ENCODE measurements at regions not wholly inside any gene's neighbourhood (a gene's known extent, or its start where the extent isn't known, plus 50 kb on each side); places are given as distances from the start of the nearest gene placed in this dataset.

DNA sequence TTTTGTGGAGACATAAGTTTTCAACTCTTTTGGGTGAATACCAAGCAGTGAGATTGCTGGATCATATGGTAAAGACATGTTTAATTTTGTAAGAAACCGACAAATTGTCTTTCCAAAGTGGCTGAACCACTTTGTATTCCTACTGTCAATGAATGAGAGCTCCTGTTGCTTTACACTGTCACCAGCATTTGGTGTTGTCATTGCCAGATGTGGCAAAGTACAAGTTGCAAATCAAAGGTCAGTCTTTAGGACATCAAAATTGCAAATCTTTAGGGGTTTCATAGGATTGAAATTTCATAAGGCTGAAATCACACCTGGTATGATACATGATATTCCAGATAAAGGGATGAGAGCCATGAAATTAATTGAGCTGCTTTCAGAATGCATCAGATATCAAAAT lies 67.7 kb upstream of the ELOVL6 start:
- TF ChIP-seq RAD21 (IDR thresholded peaks at IDR 0.05; ENCODE audit: low read depth) (no peak), TCF12 (IDR thresholded peaks at IDR 0.05; ENCODE audit: low read depth) (no peak), CEBPB (IDR thresholded peaks at IDR 0.05) (no peak), TEAD4 (IDR thresholded peaks at IDR 0.05) (no peak), NFIC (IDR thresholded peaks at IDR 0.05) (no peak), TAF1 (IDR thresholded peaks at IDR 0.05; ENCODE audit: low read depth) (no peak), EP300 (IDR thresholded peaks at IDR 0.05; ENCODE audit: borderline replicate concordance) (no peak), YY1 (IDR thresholded peaks at IDR 0.05; ENCODE audit: low read depth) (no peak), EGR1 (IDR thresholded peaks at IDR 0.05) (no peak), CREB1 (IDR thresholded peaks at IDR 0.05; ENCODE audit: low read depth) (no peak)
- TF ChIP-seq, protein P1, sequence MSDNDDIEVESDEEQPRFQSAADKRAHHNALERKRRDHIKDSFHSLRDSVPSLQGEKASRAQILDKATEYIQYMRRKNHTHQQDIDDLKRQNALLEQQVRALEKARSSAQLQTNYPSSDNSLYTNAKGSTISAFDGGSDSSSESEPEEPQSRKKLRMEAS (IDR thresholded peaks at IDR 0.05): no peak
- TF ChIP-seq, protein P2, sequence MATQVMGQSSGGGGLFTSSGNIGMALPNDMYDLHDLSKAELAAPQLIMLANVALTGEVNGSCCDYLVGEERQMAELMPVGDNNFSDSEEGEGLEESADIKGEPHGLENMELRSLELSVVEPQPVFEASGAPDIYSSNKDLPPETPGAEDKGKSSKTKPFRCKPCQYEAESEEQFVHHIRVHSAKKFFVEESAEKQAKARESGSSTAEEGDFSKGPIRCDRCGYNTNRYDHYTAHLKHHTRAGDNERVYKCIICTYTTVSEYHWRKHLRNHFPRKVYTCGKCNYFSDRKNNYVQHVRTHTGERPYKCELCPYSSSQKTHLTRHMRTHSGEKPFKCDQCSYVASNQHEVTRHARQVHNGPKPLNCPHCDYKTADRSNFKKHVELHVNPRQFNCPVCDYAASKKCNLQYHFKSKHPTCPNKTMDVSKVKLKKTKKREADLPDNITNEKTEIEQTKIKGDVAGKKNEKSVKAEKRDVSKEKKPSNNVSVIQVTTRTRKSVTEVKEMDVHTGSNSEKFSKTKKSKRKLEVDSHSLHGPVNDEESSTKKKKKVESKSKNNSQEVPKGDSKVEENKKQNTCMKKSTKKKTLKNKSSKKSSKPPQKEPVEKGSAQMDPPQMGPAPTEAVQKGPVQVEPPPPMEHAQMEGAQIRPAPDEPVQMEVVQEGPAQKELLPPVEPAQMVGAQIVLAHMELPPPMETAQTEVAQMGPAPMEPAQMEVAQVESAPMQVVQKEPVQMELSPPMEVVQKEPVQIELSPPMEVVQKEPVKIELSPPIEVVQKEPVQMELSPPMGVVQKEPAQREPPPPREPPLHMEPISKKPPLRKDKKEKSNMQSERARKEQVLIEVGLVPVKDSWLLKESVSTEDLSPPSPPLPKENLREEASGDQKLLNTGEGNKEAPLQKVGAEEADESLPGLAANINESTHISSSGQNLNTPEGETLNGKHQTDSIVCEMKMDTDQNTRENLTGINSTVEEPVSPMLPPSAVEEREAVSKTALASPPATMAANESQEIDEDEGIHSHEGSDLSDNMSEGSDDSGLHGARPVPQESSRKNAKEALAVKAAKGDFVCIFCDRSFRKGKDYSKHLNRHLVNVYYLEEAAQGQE (IDR thresholded peaks at IDR 0.05; ENCODE audit: low read depth): no peak

DNA sequence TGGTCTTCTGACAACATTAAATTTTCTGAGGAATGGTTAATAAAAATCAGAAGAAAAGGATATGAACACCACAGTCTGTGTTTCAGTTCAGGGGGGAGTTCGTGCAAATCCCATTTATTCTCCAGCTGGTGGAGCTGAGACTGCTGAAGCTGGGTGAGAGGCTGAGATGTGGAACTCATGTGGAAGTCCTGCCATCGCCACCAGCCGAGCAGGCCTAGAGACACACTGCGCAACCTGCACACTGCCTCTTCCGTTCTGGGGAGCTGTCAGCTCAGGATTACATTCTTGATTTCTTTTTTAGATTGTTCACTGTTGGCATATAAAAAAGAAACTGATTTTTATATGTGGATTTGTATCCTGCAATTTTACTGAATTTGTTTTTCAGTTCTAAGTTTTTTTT lies 66.6 kb upstream of the ELOVL6 start:
- no peak for TF ChIP-seq FOXM1 (IDR thresholded peaks at IDR 0.05; ENCODE audit: borderline replicate concordance, low read depth)
- TF ChIP-seq CREB1 (IDR thresholded peaks at IDR 0.05; ENCODE audit: low read depth): no peak
- TF ChIP-seq YY1 (IDR thresholded peaks at IDR 0.05; ENCODE audit: low read depth): no peak
- TF ChIP-seq TEAD4 (IDR thresholded peaks at IDR 0.05): no peak
- no peak for TF ChIP-seq NFIC (IDR thresholded peaks at IDR 0.05)
- TF ChIP-seq, protein P1 (IDR thresholded peaks at IDR 0.05): no peak
- no peak for TF ChIP-seq CEBPB (IDR thresholded peaks at IDR 0.05)
- no peak for TF ChIP-seq RAD21 (IDR thresholded peaks at IDR 0.05; ENCODE audit: low read depth)
- TF ChIP-seq, protein P3, sequence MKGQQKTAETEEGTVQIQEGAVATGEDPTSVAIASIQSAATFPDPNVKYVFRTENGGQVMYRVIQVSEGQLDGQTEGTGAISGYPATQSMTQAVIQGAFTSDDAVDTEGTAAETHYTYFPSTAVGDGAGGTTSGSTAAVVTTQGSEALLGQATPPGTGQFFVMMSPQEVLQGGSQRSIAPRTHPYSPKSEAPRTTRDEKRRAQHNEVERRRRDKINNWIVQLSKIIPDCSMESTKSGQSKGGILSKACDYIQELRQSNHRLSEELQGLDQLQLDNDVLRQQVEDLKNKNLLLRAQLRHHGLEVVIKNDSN (IDR thresholded peaks at IDR 0.05): no peak
- TF ChIP-seq ZBTB7A (IDR thresholded peaks at IDR 0.05; ENCODE audit: low read depth): no peak
- TF ChIP-seq TCF12 (IDR thresholded peaks at IDR 0.05; ENCODE audit: low read depth): no peak
- TF ChIP-seq TAF1 (IDR thresholded peaks at IDR 0.05; ENCODE audit: low read depth): no peak
- no peak for TF ChIP-seq EP300 (IDR thresholded peaks at IDR 0.05; ENCODE audit: borderline replicate concordance)
- TF ChIP-seq, protein P2 (IDR thresholded peaks at IDR 0.05; ENCODE audit: low read depth): no peak
- TF ChIP-seq EGR1 (IDR thresholded peaks at IDR 0.05): no peak

DNA sequence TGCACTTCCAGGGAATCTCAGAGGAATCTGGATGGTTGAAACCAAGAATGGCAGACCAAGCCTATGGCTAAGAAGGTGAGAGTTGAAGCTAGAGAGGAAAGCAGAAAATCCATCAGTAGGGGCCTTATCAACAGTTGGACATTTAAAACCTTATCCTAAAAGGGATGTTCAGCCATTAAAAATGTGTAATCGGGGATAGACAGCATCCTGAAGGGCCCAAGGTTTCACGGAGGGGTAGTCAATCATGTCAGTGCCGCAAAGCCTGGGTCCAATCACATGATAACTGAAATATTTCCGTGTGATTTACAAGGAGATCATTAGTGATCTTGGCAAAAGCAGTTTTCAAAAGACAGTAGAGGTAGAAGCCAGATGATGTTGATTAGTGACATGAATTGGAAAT lies 61.9 kb upstream of the ELOVL6 start:
- TF ChIP-seq, protein P1 (IDR thresholded peaks at IDR 0.05): no peak
- no peak for TF ChIP-seq TAF1 (IDR thresholded peaks at IDR 0.05; ENCODE audit: low read depth)
- no peak for TF ChIP-seq TCF12 (IDR thresholded peaks at IDR 0.05; ENCODE audit: low read depth)

DNA sequence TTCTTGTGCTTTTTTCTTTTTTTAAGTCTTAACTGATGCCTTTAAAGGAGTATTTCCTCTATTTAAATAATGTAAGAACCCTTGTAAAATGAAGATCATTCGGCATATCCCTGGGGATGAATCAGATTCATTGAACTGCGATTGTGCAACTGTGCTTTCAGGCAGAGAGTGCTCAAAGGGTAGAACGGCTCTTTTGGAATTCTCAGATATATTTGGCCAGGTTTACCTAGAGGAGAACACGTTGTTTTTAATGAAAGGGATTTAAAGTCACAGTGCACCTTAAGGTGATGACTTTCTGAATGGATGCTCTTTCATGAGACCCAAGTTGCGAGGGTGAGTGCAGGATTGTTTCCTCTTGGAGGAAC lies 51.6 kb upstream of the ELOVL6 start:
- no peak for TF ChIP-seq ZBTB7A (IDR thresholded peaks at IDR 0.05; ENCODE audit: low read depth)
- TF ChIP-seq, protein P2 (IDR thresholded peaks at IDR 0.05; ENCODE audit: low read depth): no peak
- TF ChIP-seq TEAD4 (IDR thresholded peaks at IDR 0.05): no peak
- TF ChIP-seq NFIC (IDR thresholded peaks at IDR 0.05): no peak
- no peak for TF ChIP-seq TAF1 (IDR thresholded peaks at IDR 0.05; ENCODE audit: low read depth)
- TF ChIP-seq CREB1 (IDR thresholded peaks at IDR 0.05; ENCODE audit: low read depth): no peak
- no peak for TF ChIP-seq FOXM1 (IDR thresholded peaks at IDR 0.05; ENCODE audit: borderline replicate concordance, low read depth)

DNA sequence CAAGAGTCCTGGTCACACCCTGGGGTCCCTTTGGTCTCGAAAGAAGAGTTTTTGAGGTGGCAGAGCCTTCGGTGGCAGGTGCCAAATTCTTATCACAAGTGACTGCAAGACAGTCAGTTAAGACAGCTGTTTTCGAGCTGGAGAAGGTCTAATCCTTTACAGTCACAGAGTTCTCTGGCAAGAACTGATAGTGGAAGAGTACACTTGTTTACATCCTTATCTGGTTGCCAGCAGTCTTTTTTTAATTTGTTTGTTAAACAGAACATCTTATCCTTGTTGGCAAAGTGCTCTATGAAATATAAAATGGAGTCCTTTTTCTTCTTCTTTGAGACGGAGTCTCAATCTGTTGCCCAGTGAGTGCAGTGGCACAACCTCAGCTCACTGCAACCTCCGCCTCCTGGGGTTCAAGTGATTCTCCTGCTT lies 50.4 kb upstream of the ELOVL6 start:
- TF ChIP-seq TEAD4 (IDR thresholded peaks at IDR 0.05) (no peak), TCF12 (IDR thresholded peaks at IDR 0.05; ENCODE audit: low read depth) (no peak), YY1 (IDR thresholded peaks at IDR 0.05; ENCODE audit: low read depth) (no peak), NFIC (IDR thresholded peaks at IDR 0.05) (no peak), RAD21 (IDR thresholded peaks at IDR 0.05; ENCODE audit: low read depth) (no peak), ZBTB7A (IDR thresholded peaks at IDR 0.05; ENCODE audit: low read depth) (no peak), EP300 (IDR thresholded peaks at IDR 0.05; ENCODE audit: borderline replicate concordance) (no peak), FOXM1 (IDR thresholded peaks at IDR 0.05; ENCODE audit: borderline replicate concordance, low read depth) (no peak), EGR1 (IDR thresholded peaks at IDR 0.05) (no peak), CEBPB (IDR thresholded peaks at IDR 0.05) (no peak), CREB1 (IDR thresholded peaks at IDR 0.05; ENCODE audit: low read depth) (no peak), TAF1 (IDR thresholded peaks at IDR 0.05; ENCODE audit: low read depth) (no peak)
- TF ChIP-seq, protein P1 (IDR thresholded peaks at IDR 0.05): no peak
- TF ChIP-seq, protein P3 (IDR thresholded peaks at IDR 0.05): no peak
- TF ChIP-seq, protein P2 (IDR thresholded peaks at IDR 0.05; ENCODE audit: low read depth): no peak
